GM23248 (cell line): ENCODE measurements at regions not wholly inside any gene's neighbourhood (a gene's known extent, or its start where the extent isn't known, plus 50 kb on each side); places are given as distances from the start of the nearest gene placed in this dataset.

ENCODE experiments used
- DNase-seq: peaks from one replicate; pipeline ENCODE4 v3.0.0-alpha.2; 2015
- H2AFZ ChIP-seq: fragments of 200-600 bp; sonication (generic); 2 replicates; pipeline ENCODE4 v1.6.1; 2016; ENCODE audit warnings: antibody characterized with exemption
- H3F3A ChIP-seq: fragments of 200-600 bp; sonication (generic); 2 replicates; pipeline ENCODE4 v1.6.1; 2016; ENCODE audit warnings: mild to moderate bottlenecking, antibody characterized with exemption, mixed run types; ENCODE audit not compliant: insufficient read depth
- H3K27ac ChIP-seq: fragments of 200-600 bp; sonication (generic); 2 replicates; pipeline ENCODE4 v1.5.1; 2016; ENCODE audit warnings: mild to moderate bottlenecking
- H3K27me3 ChIP-seq: fragments of 200-600 bp; sonication (generic); replicated peaks from 2 replicates; pipeline ENCODE4 v1.6.1; 2016; ENCODE audit warnings: mild to moderate bottlenecking; ENCODE audit not compliant: insufficient read depth
- H3K36me3 ChIP-seq: fragments of 200-600 bp; sonication (generic); 2 replicates; pipeline ENCODE4 v1.6.1; 2016; ENCODE audit warnings: low read depth, mild to moderate bottlenecking
- H3K4me1 ChIP-seq: fragments of 200-600 bp; sonication (generic); 2 replicates; pipeline ENCODE4 v1.6.1; 2016; ENCODE audit warnings: mild to moderate bottlenecking; ENCODE audit not compliant: insufficient read depth
- H3K4me2 ChIP-seq: fragments of 200-600 bp; sonication (generic); one replicate; pipeline ENCODE4 v1.6.1; 2016; ENCODE audit warnings: mild to moderate bottlenecking; ENCODE audit not compliant: unreplicated experiment
- H3K4me3 ChIP-seq: fragments of 200-600 bp; sonication (generic); 2 replicates; pipeline ENCODE4 v1.5.1; 2016; ENCODE audit warnings: mild to moderate bottlenecking
- H3K79me2 ChIP-seq: fragments of 200-600 bp; sonication (generic); 2 replicates; pipeline ENCODE4 v1.6.1; 2016; ENCODE audit warnings: mild to moderate bottlenecking; ENCODE audit not compliant: insufficient read depth
- H3K9ac ChIP-seq: fragments of 200-600 bp; sonication (generic); 2 replicates; pipeline ENCODE4 v1.6.1; 2016; ENCODE audit warnings: mild to moderate bottlenecking
- H3K9me2 ChIP-seq: fragments of 200-600 bp; sonication (generic); 2 replicates; pipeline ENCODE4 v1.6.1; 2016; ENCODE audit warnings: mixed run types, mild to moderate bottlenecking, moderate library complexity; ENCODE audit not compliant: insufficient read depth
- H3K9me3 ChIP-seq: fragments of 200-600 bp; sonication (generic); one replicate; pipeline ENCODE4 v1.6.1; 2017; ENCODE audit warnings: low read depth
- H4K20me1 ChIP-seq: fragments of 200-600 bp; sonication (generic); 2 replicates; pipeline ENCODE4 v1.6.0; 2016; ENCODE audit not compliant: insufficient read depth
- EZH2 ChIP-seq: fragments of 200-600 bp; sonication (generic); IDR thresholded peaks from 2 replicates; pipeline ENCODE4 v1.6.1; 2018; ENCODE audit warnings: antibody characterized with exemption, mild to moderate bottlenecking; ENCODE audit not compliant: insufficient read depth, poor library complexity, severe bottlenecking
- EZH2phosphoT487 ChIP-seq: fragments of 200-600 bp; sonication (generic); IDR thresholded peaks from 2 replicates; pipeline ENCODE4 v1.6.1; 2018; ENCODE audit warnings: antibody characterized with exemption, moderate library complexity, mild to moderate bottlenecking, low read depth; ENCODE audit not compliant: insufficient read depth
- WGBS, 2 experiments: methylation state at CpG; one replicate each; pipeline ENCODE4 v1.1.6; 2015 to 2017; ENCODE audit warnings: low lambda C conversion rate in 2 of 2, low coverage in 1 of 2; ENCODE audit errors: missing lambda C conversion rate in 2 of 2; 5-methylcytosine and 5-hydroxymethylcytosine counted together
- in situ Hi-C: fragments of 300-500 bp; cut with MboI; formaldehyde crosslinking; loops from 2 replicates; pipeline ENCODE4 v1.15.0; 2020

DNA sequence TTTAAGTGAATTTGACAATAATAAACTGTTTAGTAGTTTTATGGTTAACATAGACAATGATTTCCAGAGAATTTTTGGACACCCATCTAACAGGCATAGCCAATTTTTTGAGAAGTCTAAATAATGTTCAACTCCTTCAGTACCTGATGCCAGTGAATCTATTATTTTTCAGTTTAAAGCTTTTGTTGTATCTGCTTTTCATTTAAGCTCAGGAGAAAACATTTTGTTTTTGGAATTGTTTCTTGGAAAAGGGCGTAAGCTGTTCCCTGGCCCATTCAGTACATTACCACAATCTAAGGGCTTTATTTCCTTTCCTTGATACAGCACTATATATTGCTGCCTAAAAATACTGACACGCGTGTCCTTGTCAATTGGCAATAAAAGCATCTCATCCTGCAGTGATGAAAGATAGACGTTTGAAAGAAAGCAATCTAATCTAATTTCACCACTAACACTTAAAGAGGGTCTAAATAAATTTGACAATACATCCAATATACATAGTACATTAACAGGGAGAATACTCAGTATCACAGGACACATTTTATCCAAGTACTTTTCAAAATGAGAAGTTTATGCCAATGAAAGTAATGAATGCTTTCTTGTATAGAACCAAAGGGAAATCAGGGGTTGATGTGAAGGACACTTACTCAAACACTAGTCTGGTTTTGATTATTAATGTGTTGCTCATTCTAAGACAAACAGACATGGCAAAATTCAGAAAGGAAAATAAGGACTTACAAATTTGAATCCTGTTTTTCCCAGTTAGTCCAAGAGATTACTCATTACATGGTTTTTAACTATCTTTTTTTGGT is 104.2 kb upstream of the LGR5 start:
- Histone ChIP-seq H3K4me1 (no peaks in the 10 kb centered on the region), H3K4me3 (no peak overlapping the region), H3K27me3 (no peaks in the 10 kb centered on the region), H3K36me3 (no peaks in the 10 kb centered on the region), H3K79me2 (no peaks in the 10 kb centered on the region), H2AFZ (no peak overlapping the region), H3K9ac (no peak overlapping the region), H3K27ac (no peak overlapping the region), H3K4me2 (no peak overlapping the region), H4K20me1 (no peaks in the 10 kb centered on the region), H3F3A (no peaks in the 10 kb centered on the region), H3K9me2 (no peaks in the 10 kb centered on the region), H3K9me3 (no peaks in the 10 kb centered on the region)
- 4 to 13% methylated on average over 4 of the region's 4 CpGs for WGBS, 2 experiments
- TF ChIP-seq EZH2 (no peak), EZH2phosphoT487 (no peak)
- DNase-seq: no peak
- in situ Hi-C loops: no loop called here

DNA sequence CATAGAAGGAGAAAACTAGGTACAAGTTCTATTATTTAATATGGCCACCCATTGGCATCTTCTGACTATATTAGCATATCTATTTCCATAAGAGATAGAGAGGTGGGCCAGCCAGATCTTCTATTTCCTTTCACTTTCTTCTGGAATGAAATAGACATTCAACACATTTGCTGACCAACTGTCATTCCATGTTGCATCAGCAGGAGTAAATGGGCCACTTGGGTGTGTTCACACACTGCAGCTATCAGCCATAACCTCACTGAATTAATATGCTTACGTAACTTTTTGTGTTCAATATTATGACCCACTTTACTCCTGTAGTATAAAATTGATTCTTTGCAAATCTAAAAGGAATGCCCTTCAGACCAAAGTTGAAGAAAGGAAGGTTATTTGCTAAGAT is 106.2 kb upstream of the LGR5 start:
- H3K4me1 ChIP-seq: no peaks in the 10 kb centered on the region
- no peaks in the 10 kb centered on the region for H3K9me3 ChIP-seq
- H3F3A ChIP-seq: no peaks in the 10 kb centered on the region
- 18% methylated on average over 1 of the region's 1 CpG for WGBS, 2 experiments
- H3K27ac ChIP-seq: no peak overlapping the region
- DNase-seq: no peak
- H3K79me2 ChIP-seq: no peaks in the 10 kb centered on the region
- H3K9me2 ChIP-seq: no peaks in the 10 kb centered on the region
- no peak for TF ChIP-seq EZH2
- no peak for TF ChIP-seq EZH2phosphoT487
- H3K4me2 ChIP-seq: no peak overlapping the region
- no peaks in the 10 kb centered on the region for H3K27me3 ChIP-seq
- H4K20me1 ChIP-seq: no peaks in the 10 kb centered on the region
- H3K4me3 ChIP-seq: no peak overlapping the region
- in situ Hi-C loops: no loop called here
- no peaks in the 10 kb centered on the region for H3K36me3 ChIP-seq
- no peak overlapping the region for H3K9ac ChIP-seq
- no peak overlapping the region for H2AFZ ChIP-seq

- Histone ChIP-seq H3K9ac (no peak overlapping the region), H3K36me3 (no peaks in the 10 kb centered on the region), H3K9me3 (no peaks in the 10 kb centered on the region), H3K79me2 (no peaks in the 10 kb centered on the region), H3F3A (no peaks in the 10 kb centered on the region), H2AFZ (no peak overlapping the region), H3K27me3 (no peaks in the 10 kb centered on the region), H3K9me2 (no peaks in the 10 kb centered on the region), H3K27ac (no peak overlapping the region), H4K20me1 (no peaks in the 10 kb centered on the region), H3K4me2 (no peak overlapping the region), H3K4me1 (no peaks in the 10 kb centered on the region), H3K4me3 (no peak overlapping the region)
- WGBS, 2 experiments: 22 to 25% methylated on average over 2 of the region's 2 CpGs
- in situ Hi-C loops: no loop called here
- no peak for DNase-seq
- TF ChIP-seq EZH2 (no peak), EZH2phosphoT487 (no peak)
These were observed 109.6 kb upstream of the LGR5 start for GRCh38 chr12:71329956-71330355.

- Histone ChIP-seq H3K79me2 (no peaks in the 10 kb centered on the region), H2AFZ (no peak overlapping the region), H4K20me1 (no peaks in the 10 kb centered on the region), H3K36me3 (no peaks in the 10 kb centered on the region), H3K4me2 (no peak overlapping the region), H3K27me3 (no peaks in the 10 kb centered on the region), H3K9me2 (no peaks in the 10 kb centered on the region), H3K4me1 (no peaks in the 10 kb centered on the region), H3K27ac (no peak overlapping the region), H3K4me3 (no peak overlapping the region), H3F3A (no peaks in the 10 kb centered on the region), H3K9ac (no peak overlapping the region), H3K9me3 (peaks cover 6% of the 10 kb centered on the region)
- DNase-seq: no peak
- in situ Hi-C loops: no loop called here
- TF ChIP-seq EZH2 (no peak), EZH2phosphoT487 (no peak)
These were observed 118.1 kb upstream of the LGR5 start for GRCh38 chr12:71321531-71321930.

DNA sequence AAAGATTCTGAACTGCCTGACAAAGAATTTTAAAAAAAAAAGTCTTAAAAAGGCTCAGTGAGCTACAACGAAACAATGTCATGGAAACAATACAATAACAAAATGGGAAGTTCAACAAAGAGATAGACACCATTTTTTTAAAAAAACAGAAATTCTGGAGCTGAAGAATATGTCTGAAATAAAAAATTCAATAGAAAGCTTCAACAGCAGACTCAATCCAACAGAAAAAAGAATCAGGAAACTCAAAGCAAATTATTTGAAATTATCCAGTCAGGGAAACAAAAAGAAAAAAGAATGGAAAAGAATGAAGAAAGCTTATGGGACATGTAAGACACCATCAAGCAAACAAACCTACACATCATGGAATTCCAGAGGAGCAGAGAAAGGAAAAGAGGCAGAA is 118.5 kb upstream of the LGR5 start:
- H4K20me1 ChIP-seq: no peaks in the 10 kb centered on the region
- no peak overlapping the region for H3K4me3 ChIP-seq
- H3K79me2 ChIP-seq: no peaks in the 10 kb centered on the region
- H3K27ac ChIP-seq: no peak overlapping the region
- H3K27me3 ChIP-seq: no peaks in the 10 kb centered on the region
- in situ Hi-C loops: no loop called here
- DNase-seq: no peak
- H3K4me2 ChIP-seq: no peak overlapping the region
- H3K9me2 ChIP-seq: no peaks in the 10 kb centered on the region
- H3K36me3 ChIP-seq: no peaks in the 10 kb centered on the region
- WGBS, 2 experiments: 12 to 16% methylated on average over 1 of the region's 1 CpG
- H3K9ac ChIP-seq: no peak overlapping the region
- H2AFZ ChIP-seq: no peak overlapping the region
- peaks cover 6% of the 10 kb centered on the region for H3K9me3 ChIP-seq
- TF ChIP-seq EZH2phosphoT487 (no peak), EZH2 (no peak)
- no peaks in the 10 kb centered on the region for H3K4me1 ChIP-seq
- H3F3A ChIP-seq: no peaks in the 10 kb centered on the region
